ENCODE measurements at regions not wholly inside any gene's neighbourhood (a gene's known extent, or its start where the extent isn't known, plus 50 kb on each side); places are given as distances from the start of the nearest gene placed in this dataset.

- no peak for DNase-seq (ENCODE audit: low spot score)
- in situ Hi-C loops (cut with MboI; ENCODE audit: low sequenced_read_pairs, unreplicated experiment), result no loop called here
- no peak for TF ChIP-seq CTCF (IDR thresholded peaks at IDR 0.05; ENCODE audit: borderline replicate concordance, control extremely low read depth, extremely low read depth, insufficient read depth, missing control alignments)
Measured at GRCh38 chr1:80632284-80632683, 1168.5 kb upstream of the ADGRL2 start.

- DNase-seq (ENCODE audit: low spot score), result no peak
- in situ Hi-C loops (cut with MboI; ENCODE audit: low sequenced_read_pairs, unreplicated experiment), result no loop called here
- TF ChIP-seq CTCF (IDR thresholded peaks at IDR 0.05; ENCODE audit: borderline replicate concordance, control extremely low read depth, extremely low read depth, insufficient read depth, missing control alignments), result no peak
Measured at GRCh38 chr1:80629304-80629837, 1171.4 kb upstream of the ADGRL2 start.

GRCh38 chr1:80624682-80625081 lies 1176.1 kb upstream of the ADGRL2 start:
- in situ Hi-C loops (cut with MboI; ENCODE audit: low sequenced_read_pairs, unreplicated experiment), result no loop called here
- TF ChIP-seq CTCF (IDR thresholded peaks at IDR 0.05; ENCODE audit: borderline replicate concordance, control extremely low read depth, extremely low read depth, insufficient read depth, missing control alignments), result no peak
- no peak for DNase-seq (ENCODE audit: low spot score)

GRCh38 chr1:80607064-80607463 lies 1193.7 kb upstream of the ADGRL2 start:
- no peak for DNase-seq (ENCODE audit: low spot score)
- in situ Hi-C loops (cut with MboI; ENCODE audit: low sequenced_read_pairs, unreplicated experiment), result no loop called here
- TF ChIP-seq CTCF (IDR thresholded peaks at IDR 0.05; ENCODE audit: borderline replicate concordance, control extremely low read depth, extremely low read depth, insufficient read depth, missing control alignments), result no peak

- no peak for TF ChIP-seq CTCF (IDR thresholded peaks at IDR 0.05; ENCODE audit: borderline replicate concordance, control extremely low read depth, extremely low read depth, insufficient read depth, missing control alignments)
- DNase-seq (ENCODE audit: low spot score), result no peak
- in situ Hi-C loops (cut with MboI; ENCODE audit: low sequenced_read_pairs, unreplicated experiment), result no loop called here
Measured at GRCh38 chr1:80594013-80594412, 1206.7 kb upstream of the ADGRL2 start.

GRCh38 chr1:80593197-80593596 lies 1207.5 kb upstream of the ADGRL2 start:
- TF ChIP-seq CTCF (IDR thresholded peaks at IDR 0.05; ENCODE audit: borderline replicate concordance, control extremely low read depth, extremely low read depth, insufficient read depth, missing control alignments), result no peak
- in situ Hi-C loops (cut with MboI; ENCODE audit: low sequenced_read_pairs, unreplicated experiment), result no loop called here
- DNase-seq (ENCODE audit: low spot score), result no peak

- DNase-seq (ENCODE audit: low spot score), result no peak
- no peak for TF ChIP-seq CTCF (IDR thresholded peaks at IDR 0.05; ENCODE audit: borderline replicate concordance, control extremely low read depth, extremely low read depth, insufficient read depth, missing control alignments)
- in situ Hi-C loops (cut with MboI; ENCODE audit: low sequenced_read_pairs, unreplicated experiment), result no loop called here
Measured at GRCh38 chr1:80582980-80583379, 1217.8 kb upstream of the ADGRL2 start.
